Adipocyte (in vitro differentiated cells): ENCODE measurements at regions not wholly inside any gene's neighbourhood (a gene's known extent, or its start where the extent isn't known, plus 50 kb on each side); places are given as distances from the start of the nearest gene placed in this dataset.
"Not testable (repeated sequence)": the region's sequence is repeated elsewhere in the genome, so short reads cannot be mapped to it uniquely, and the experiment has no call there.

Experiments
- DNase-seq: peaks from one replicate; pipeline ENCODE4 v3.0.0-alpha.2; 2015; ENCODE audit warnings: low read depth
- H3K27me3 ChIP-seq: replicated peaks from 2 replicates; pipeline ENCODE4 v1.7.0; 2013; ENCODE audit warnings: mild to moderate bottlenecking, low read length, moderate library complexity; ENCODE audit not compliant: control insufficient read depth, insufficient read depth
- H3K36me3 ChIP-seq: 2 replicates; pipeline ENCODE4 v1.7.0; 2013; ENCODE audit warnings: low read length, mild to moderate bottlenecking, moderate library complexity; ENCODE audit not compliant: control insufficient read depth, insufficient read depth, severe bottlenecking
- H3K4me1 ChIP-seq: 2 replicates; pipeline ENCODE4 v1.7.0; 2013; ENCODE audit warnings: mild to moderate bottlenecking, low read length, moderate library complexity; ENCODE audit not compliant: control insufficient read depth, insufficient read depth
- H3K4me3 ChIP-seq: 2 replicates; pipeline ENCODE4 v1.7.0; 2013; ENCODE audit warnings: mild to moderate bottlenecking, low read length, moderate library complexity
- H3K9ac ChIP-seq: 2 replicates; pipeline ENCODE4 v1.7.0; 2013; ENCODE audit warnings: mild to moderate bottlenecking, low read length, moderate library complexity
- H3K9me3 ChIP-seq: 2 replicates; pipeline ENCODE4 v1.7.0; 2013; ENCODE audit warnings: mild to moderate bottlenecking, low read length, moderate library complexity; ENCODE audit not compliant: control insufficient read depth

DNA sequence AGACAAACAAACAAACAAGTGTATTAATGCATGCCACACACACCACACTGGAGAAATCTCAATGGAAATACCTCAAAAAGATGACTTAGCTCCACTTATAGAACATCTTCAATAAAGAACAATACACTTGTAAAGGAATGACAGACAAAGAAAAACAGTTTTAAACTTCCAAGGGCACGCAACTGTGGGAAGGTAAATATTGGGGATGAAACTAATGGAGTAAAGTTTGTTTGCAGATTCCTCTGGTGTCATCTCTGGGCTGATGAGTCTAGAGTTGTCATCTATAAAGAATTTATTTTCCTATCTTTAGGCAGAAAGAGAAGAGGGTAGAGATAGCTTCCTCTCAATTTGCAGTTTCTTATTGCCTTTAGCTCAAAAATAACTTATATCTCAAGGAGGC, 144.0 kb upstream of the ZC3H15 start:
- H3K4me3 ChIP-seq: no peak overlapping the region
- peaks cover under 1% of the 10 kb centered on the region for H3K4me1 ChIP-seq
- no peak for DNase-seq
- no peak overlapping the region for H3K9ac ChIP-seq
- no peaks in the 10 kb centered on the region for H3K36me3 ChIP-seq
- H3K27me3 ChIP-seq: no peaks in the 10 kb centered on the region
- no peaks in the 10 kb centered on the region for H3K9me3 ChIP-seq

DNA sequence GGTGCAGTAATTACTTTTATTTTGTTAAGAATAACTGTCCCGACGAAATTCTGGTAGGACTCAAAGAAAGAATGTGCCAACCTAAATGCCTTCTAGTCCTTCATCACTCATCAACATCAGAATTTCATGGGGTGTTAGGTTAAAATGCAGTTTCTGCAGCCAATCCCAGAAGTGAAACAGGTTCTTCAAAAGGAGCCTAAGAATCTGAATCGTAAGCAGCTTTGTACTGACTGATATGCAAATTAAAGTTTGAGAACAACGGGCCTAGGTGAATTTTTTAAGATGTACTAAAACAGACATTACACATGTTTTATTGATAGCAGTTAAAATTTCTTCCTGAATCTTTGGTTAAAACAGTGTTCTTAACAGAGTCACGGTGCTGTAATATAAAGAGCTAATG, 140.3 kb upstream of the ZC3H15 start:
- no peaks in the 10 kb centered on the region for H3K27me3 ChIP-seq
- no peaks in the 10 kb centered on the region for H3K36me3 ChIP-seq
- no peaks in the 10 kb centered on the region for H3K9me3 ChIP-seq
- no peak overlapping the region for H3K9ac ChIP-seq
- H3K4me3 ChIP-seq: no peak overlapping the region
- H3K4me1 ChIP-seq: peaks cover 26% of the 10 kb centered on the region
- DNase-seq: no peak

DNA sequence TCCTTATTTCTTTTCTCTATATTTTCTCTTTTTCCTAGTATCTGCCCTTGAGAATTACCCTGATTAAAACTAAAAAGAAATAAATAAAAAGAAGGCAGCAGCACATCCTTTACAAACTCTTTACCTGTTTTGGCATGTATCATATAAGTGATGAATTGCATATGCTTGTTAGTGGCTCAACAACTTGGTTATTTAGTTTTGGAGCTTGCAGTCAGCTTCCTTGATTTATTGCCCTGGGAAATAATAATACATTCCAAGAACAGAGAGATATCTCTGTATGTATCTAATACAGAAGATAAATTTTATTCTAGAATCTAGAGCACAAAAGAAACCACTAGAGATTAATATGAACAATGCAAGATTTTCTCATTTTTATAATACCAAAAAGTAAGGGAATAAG, 139.8 kb upstream of the ZC3H15 start:
- DNase-seq: no peak
- Histone ChIP-seq H3K9ac (no peak overlapping the region), H3K4me1 (peaks cover 26% of the 10 kb centered on the region), H3K27me3 (no peaks in the 10 kb centered on the region), H3K36me3 (no peaks in the 10 kb centered on the region), H3K4me3 (no peak overlapping the region), H3K9me3 (no peaks in the 10 kb centered on the region)

DNA sequence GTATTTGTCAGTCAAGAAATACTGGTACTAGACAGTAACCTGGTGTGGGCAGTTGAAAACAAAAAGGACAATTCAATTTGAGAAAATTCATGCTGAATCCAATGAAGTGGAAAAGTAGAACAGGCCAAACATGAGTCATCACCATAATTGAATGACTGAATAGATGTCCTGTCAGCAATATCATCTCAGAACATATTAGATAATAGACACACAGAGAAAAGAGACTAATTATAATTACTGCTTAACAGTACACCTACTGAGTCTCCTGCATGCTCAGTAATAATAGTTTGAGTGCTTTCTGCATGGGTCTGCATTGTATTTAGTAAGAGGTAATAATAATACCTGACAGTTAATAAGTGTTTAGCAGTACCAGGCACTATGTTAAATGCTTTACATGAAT, 138.6 kb upstream of the ZC3H15 start:
- no peaks in the 10 kb centered on the region for H3K27me3 ChIP-seq
- peak; percentile 28 for DNase-seq
- H3K9ac ChIP-seq: no peak overlapping the region
- peaks cover 26% of the 10 kb centered on the region for H3K4me1 ChIP-seq
- H3K4me3 ChIP-seq: no peak overlapping the region
- no peaks in the 10 kb centered on the region for H3K9me3 ChIP-seq
- no peaks in the 10 kb centered on the region for H3K36me3 ChIP-seq

DNA sequence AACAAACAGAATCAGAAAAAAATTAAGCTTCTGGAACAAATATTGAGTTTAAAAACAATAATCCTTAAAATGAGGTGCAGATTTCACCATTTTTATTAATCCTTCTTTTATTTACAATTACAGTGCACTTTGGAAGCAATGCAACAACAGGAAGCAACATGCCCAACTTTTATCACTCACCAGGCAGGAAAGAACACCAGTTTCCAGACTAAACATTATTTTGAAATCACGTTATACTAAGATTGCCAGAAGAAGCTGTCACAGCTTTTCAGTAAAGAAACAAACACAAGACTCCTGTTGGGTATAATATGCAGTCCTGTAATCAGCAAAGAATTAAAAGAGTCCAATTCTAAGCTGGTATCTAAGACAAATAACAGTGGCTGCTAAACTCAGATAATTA, 137.9 kb upstream of the ZC3H15 start:
- Histone ChIP-seq H3K36me3 (no peaks in the 10 kb centered on the region), H3K4me1 (peaks cover 26% of the 10 kb centered on the region), H3K9me3 (no peaks in the 10 kb centered on the region), H3K27me3 (no peaks in the 10 kb centered on the region), H3K4me3 (no peak overlapping the region), H3K9ac (no peak overlapping the region)
- peak; percentile 63 for DNase-seq

DNA sequence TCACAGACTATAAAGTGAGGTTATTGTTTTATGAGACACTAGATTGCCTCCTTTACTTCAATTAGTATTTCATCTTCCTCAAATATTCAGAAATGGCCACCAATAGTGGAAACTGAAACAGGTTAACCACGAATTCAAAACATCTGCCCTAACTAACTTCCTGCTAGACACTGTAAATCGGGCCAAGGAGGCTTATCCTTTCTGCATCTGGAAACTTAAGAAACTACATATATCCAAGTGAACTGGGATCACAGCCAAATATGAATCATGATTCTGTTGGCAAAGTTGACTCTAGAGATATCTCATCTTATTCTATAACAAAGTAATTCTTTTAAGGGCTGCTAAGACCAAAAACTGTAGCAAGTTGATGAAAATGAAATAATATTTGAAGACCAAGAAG, 136.6 kb upstream of the ZC3H15 start:
- H3K36me3 ChIP-seq: no peaks in the 10 kb centered on the region
- H3K9me3 ChIP-seq: no peaks in the 10 kb centered on the region
- DNase-seq: peak; percentile 96
- no peaks in the 10 kb centered on the region for H3K27me3 ChIP-seq
- peak overlapping the region; percentile 44 for H3K4me3 ChIP-seq
- peaks cover 26% of the 10 kb centered on the region for H3K4me1 ChIP-seq
- H3K9ac ChIP-seq: no peak overlapping the region

DNA sequence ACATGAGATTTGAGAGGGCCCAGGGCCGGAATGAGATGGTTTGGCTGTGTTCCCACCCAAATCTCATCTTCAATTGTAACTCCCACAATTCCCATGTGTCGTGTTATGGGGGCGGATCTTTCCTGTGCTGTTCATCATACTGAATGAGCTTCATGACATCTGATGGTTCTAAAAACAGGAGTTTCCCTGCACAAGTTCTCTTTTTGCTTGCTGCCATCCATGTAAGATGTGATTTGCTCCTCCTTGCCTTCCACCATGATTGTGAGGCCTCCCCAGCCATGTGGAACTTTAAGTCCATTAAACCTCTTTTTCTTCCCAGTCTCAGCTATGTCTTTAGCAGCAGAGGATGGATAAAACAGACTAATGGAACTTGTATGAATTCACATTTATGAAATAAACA, 131.9 kb upstream of the ZC3H15 start:
- not testable (repeated sequence) for H3K36me3 ChIP-seq, H3K4me3 ChIP-seq, DNase-seq, H3K27me3 ChIP-seq, H3K9ac ChIP-seq, H3K9me3 ChIP-seq, H3K4me1 ChIP-seq

DNA sequence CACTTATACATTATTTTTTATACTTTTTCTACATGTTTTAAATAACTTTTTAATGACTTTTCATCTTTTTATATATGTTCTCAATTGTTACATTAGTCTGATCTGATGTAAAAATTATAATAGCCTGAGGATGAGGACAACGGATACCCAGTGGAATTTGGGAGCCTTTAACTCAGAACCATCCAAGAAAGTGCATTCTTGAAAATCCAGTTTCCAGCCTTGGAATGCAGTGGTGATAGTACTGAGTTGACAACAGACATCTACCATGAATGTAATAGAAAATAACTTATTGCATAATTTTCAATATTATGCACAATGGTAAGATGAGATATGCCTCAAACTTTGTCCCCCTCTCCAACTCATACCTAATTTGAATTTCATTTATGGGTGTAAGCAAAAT, 120.7 kb upstream of the ZC3H15 start:
- Histone ChIP-seq H3K36me3 (no peaks in the 10 kb centered on the region), H3K4me1 (no peaks in the 10 kb centered on the region), H3K9ac (no peak overlapping the region), H3K27me3 (no peaks in the 10 kb centered on the region), H3K4me3 (no peak overlapping the region), H3K9me3 (no peaks in the 10 kb centered on the region)
- DNase-seq: peak; percentile 35

DNA sequence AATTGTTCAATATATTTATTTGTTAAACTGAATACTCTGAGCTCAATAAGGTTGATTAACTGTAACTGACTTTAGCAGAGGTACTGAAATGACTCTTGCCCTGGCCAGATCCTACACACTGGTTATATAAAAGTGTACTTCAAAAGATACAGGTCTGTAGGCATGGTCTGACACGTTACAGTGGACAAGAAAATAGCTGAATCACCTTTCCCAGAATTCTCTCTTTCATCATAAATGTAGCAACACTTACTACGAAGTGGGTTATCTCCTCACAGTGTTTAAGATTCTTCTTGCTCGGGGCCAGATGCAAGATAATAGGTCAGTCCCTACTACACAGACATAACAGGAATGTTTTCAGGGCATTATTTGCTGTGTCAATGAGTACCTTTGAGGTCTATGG, 107.0 kb upstream of the ZC3H15 start:
- DNase-seq: no peak
- no peaks in the 10 kb centered on the region for H3K4me1 ChIP-seq
- no peaks in the 10 kb centered on the region for H3K36me3 ChIP-seq
- H3K9ac ChIP-seq: no peak overlapping the region
- no peaks in the 10 kb centered on the region for H3K9me3 ChIP-seq
- H3K27me3 ChIP-seq: no peaks in the 10 kb centered on the region
- H3K4me3 ChIP-seq: no peak overlapping the region

DNA sequence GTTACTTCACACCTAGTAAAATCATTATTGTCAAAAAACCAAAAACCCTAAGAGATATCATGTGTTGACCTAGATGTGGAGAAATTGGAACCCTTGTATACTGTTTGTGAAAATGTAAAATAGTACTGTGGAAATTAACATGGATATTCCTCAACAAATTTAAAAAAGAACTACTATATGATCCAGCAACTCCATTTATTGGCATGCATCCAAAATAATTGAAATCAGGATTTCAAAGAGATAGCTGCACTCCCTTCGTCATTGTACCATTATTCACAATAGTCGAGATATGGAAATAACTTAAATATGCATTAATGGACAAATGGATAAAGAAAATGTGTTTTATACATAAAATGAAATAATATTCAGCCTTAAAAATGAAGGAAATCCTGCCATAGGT, 105.3 kb upstream of the ZC3H15 start:
- no peaks in the 10 kb centered on the region for H3K36me3 ChIP-seq
- H3K27me3 ChIP-seq: no peaks in the 10 kb centered on the region
- H3K4me3 ChIP-seq: no peak overlapping the region
- peaks cover under 1% of the 10 kb centered on the region for H3K9me3 ChIP-seq
- DNase-seq: no peak
- H3K9ac ChIP-seq: no peak overlapping the region
- H3K4me1 ChIP-seq: no peaks in the 10 kb centered on the region

DNA sequence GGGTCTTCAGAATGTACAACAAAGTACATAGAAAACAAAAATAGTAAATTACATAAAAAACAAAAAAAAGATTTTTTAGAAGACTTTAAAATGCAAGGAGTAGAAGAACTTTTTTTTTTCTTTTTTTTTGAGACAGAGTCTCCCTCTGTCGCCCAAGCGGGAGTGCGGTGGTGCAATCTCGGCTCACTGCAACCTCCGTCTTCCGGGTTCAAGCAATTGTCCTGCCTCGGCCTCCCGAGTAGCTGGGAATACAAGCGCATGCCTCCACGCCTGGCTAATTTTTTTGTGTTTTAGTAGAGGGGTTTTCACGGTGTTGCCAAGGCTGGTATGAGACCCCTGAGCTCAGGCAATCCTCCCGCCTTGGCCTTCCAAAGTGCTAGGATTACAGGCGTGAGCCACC, 104.5 kb upstream of the ZC3H15 start:
- Histone ChIP-seq H3K4me1 (no peaks in the 10 kb centered on the region), H3K36me3 (no peaks in the 10 kb centered on the region), H3K9ac (no peak overlapping the region), H3K4me3 (no peak overlapping the region), H3K27me3 (no peaks in the 10 kb centered on the region), H3K9me3 (peaks cover 4% of the 10 kb centered on the region)
- no peak for DNase-seq

DNA sequence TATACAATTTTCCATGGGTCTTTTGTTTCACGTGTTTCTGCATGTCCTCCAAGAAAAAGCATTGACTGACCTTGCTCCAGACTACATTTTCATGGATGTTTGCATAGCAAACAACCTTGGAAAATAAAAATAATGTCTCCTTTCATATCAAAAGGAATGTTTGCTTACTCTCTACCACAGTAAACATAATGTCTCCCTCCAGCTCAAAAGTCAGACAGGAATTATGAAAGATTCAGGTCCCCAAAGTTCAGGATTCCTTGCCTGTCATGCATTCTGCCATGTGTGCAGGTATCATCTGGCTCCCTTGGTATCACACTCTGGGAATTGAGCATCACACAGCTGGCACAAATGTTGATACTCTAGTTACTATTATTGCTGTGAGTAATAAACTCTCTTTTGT, 103.1 kb upstream of the ZC3H15 start:
- no peaks in the 10 kb centered on the region for H3K4me1 ChIP-seq
- no peak overlapping the region for H3K9ac ChIP-seq
- H3K4me3 ChIP-seq: no peak overlapping the region
- DNase-seq: no peak
- H3K9me3 ChIP-seq: peaks cover 4% of the 10 kb centered on the region
- no peaks in the 10 kb centered on the region for H3K27me3 ChIP-seq
- H3K36me3 ChIP-seq: no peaks in the 10 kb centered on the region
